Cardiac muscle cell (in vitro differentiated cells and primary cell): ENCODE measurements at regions not wholly inside any gene's neighbourhood (a gene's known extent, or its start where the extent isn't known, plus 50 kb on each side); places are given as distances from the start of the nearest gene placed in this dataset.

Experiments
- DNase-seq, 2 donors: peaks; one replicate each; pipeline versions ENCODE4 v3.0.0 to v3.0.0-alpha.2; 2010 to 2017; ENCODE audit warnings: low read depth in 1 of 2, low spot score in 1 of 2
- H3K27ac ChIP-seq: fragments of 200-600 bp; sonication (generic); 2 replicates; pipeline ENCODE4 v1.5.1; 2016
- H3K27me3 ChIP-seq: fragments of 200-600 bp; sonication (generic); 2 replicates; pipeline ENCODE4 v1.6.0; 2016; ENCODE audit warnings: control low read depth
- H3K36me3 ChIP-seq: fragments of 200-600 bp; sonication (generic); 2 replicates; pipeline ENCODE4 v1.5.1; 2016; ENCODE audit warnings: control low read depth
- H3K4me1 ChIP-seq: fragments of 200-600 bp; sonication (generic); 2 replicates; pipeline ENCODE4 v1.8.1; 2017; ENCODE audit warnings: low read depth, mild to moderate bottlenecking, mixed run types
- H3K4me3 ChIP-seq: fragments of 200-600 bp; sonication (generic); 2 replicates; pipeline ENCODE4 v1.5.1; 2016; ENCODE audit warnings: mild to moderate bottlenecking
- H3K9me3 ChIP-seq: fragments of 200-600 bp; sonication (generic); 2 replicates; pipeline ENCODE4 v1.5.1; 2017; ENCODE audit warnings: low read depth, mild to moderate bottlenecking, control low read depth
- CTCF ChIP-seq: IDR thresholded peaks from 2 replicates; pipeline ENCODE4 v1.5.1; 2012; ENCODE audit warnings: low read depth, mild to moderate bottlenecking, low read length

- Histone ChIP-seq H3K36me3 (no peaks in the 10 kb centered on the region), H3K4me3 (no peak overlapping the region), H3K4me1 (no peaks in the 10 kb centered on the region), H3K9me3 (no peaks in the 10 kb centered on the region), H3K27me3 (no peaks in the 10 kb centered on the region), H3K27ac (no peak overlapping the region)
- no peak for TF ChIP-seq CTCF
- DNase-seq = no peak
Measured at GRCh38 chr4:124515591-124515990, 196.9 kb downstream of the ANKRD50 start.

- Histone ChIP-seq H3K9me3 (no peaks in the 10 kb centered on the region), H3K27ac (no peak overlapping the region), H3K27me3 (no peaks in the 10 kb centered on the region), H3K4me1 (no peaks in the 10 kb centered on the region), H3K36me3 (no peaks in the 10 kb centered on the region), H3K4me3 (no peak overlapping the region)
- DNase-seq = no peak
- TF ChIP-seq CTCF = no peak
Measured at GRCh38 chr4:124519196-124519595, 193.3 kb downstream of the ANKRD50 start.

GRCh38 chr4:124523816-124524215 lies 188.7 kb downstream of the ANKRD50 start:
- DNase-seq = no peak
- no peaks in the 10 kb centered on the region for H3K36me3 ChIP-seq
- H3K4me1 ChIP-seq = no peaks in the 10 kb centered on the region
- H3K27me3 ChIP-seq = no peaks in the 10 kb centered on the region
- H3K4me3 ChIP-seq = no peak overlapping the region
- H3K27ac ChIP-seq = no peak overlapping the region
- TF ChIP-seq CTCF = no peak
- no peaks in the 10 kb centered on the region for H3K9me3 ChIP-seq

- Histone ChIP-seq H3K36me3 (no peaks in the 10 kb centered on the region), H3K9me3 (no peaks in the 10 kb centered on the region), H3K4me1 (no peaks in the 10 kb centered on the region), H3K4me3 (no peak overlapping the region), H3K27me3 (no peaks in the 10 kb centered on the region), H3K27ac (no peak overlapping the region)
- DNase-seq = no peak
- TF ChIP-seq CTCF = no peak
Measured at GRCh38 chr4:124525524-124525923, 187.0 kb downstream of the ANKRD50 start.

GRCh38 chr4:124526331-124526730 lies 186.2 kb downstream of the ANKRD50 start:
- TF ChIP-seq CTCF = no peak
- Histone ChIP-seq H3K27ac (no peak overlapping the region), H3K36me3 (no peaks in the 10 kb centered on the region), H3K27me3 (no peaks in the 10 kb centered on the region), H3K9me3 (no peaks in the 10 kb centered on the region), H3K4me1 (no peaks in the 10 kb centered on the region), H3K4me3 (no peak overlapping the region)
- no peak for DNase-seq

- no peak for DNase-seq
- no peak overlapping the region for H3K4me3 ChIP-seq
Measured at GRCh38 chr4:124526769-124527168, 185.8 kb downstream of the ANKRD50 start.

More at GRCh38 chr4:124526769-124527168, 185.8 kb downstream of the ANKRD50 start:
- no peak for TF ChIP-seq CTCF
- Histone ChIP-seq H3K4me1 (no peaks in the 10 kb centered on the region), H3K27me3 (no peaks in the 10 kb centered on the region), H3K36me3 (no peaks in the 10 kb centered on the region), H3K9me3 (no peaks in the 10 kb centered on the region), H3K27ac (no peak overlapping the region)
